ENCODE measurements at regions not wholly inside any gene's neighbourhood (a gene's known extent, or its start where the extent isn't known, plus 50 kb on each side); places are given as distances from the start of the nearest gene placed in this dataset.

DNA sequence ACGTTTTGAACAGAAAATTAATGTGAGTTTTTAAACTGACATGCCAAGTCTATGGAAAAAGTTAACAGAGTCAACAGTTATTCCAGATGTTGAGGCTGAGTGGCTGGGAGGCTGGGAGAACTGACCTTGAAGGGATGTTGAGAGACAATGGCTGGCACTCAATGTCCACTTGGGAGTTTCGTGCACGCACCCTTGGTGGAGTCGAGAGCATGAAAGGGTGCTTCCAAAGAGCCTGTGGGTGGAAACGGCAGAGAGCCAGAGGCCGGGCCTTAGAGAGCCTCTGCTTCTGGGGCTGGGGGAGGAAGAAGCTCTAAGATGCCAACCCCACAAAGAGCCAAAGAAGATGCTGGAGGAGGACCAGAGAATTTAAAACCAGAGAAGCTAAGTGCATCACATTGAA lies 63.4 kb upstream of the L3MBTL4 start:
- TF ChIP-seq, protein P1, sequence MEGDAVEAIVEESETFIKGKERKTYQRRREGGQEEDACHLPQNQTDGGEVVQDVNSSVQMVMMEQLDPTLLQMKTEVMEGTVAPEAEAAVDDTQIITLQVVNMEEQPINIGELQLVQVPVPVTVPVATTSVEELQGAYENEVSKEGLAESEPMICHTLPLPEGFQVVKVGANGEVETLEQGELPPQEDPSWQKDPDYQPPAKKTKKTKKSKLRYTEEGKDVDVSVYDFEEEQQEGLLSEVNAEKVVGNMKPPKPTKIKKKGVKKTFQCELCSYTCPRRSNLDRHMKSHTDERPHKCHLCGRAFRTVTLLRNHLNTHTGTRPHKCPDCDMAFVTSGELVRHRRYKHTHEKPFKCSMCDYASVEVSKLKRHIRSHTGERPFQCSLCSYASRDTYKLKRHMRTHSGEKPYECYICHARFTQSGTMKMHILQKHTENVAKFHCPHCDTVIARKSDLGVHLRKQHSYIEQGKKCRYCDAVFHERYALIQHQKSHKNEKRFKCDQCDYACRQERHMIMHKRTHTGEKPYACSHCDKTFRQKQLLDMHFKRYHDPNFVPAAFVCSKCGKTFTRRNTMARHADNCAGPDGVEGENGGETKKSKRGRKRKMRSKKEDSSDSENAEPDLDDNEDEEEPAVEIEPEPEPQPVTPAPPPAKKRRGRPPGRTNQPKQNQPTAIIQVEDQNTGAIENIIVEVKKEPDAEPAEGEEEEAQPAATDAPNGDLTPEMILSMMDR (IDR thresholded peaks at IDR 0.05): no peak
- TF ChIP-seq POLR2A (IDR thresholded peaks at IDR 0.05): no peak
